ENCODE measurements at regions not wholly inside any gene's neighbourhood (a gene's known extent, or its start where the extent isn't known, plus 50 kb on each side); places are given as distances from the start of the nearest gene placed in this dataset.

DNA sequence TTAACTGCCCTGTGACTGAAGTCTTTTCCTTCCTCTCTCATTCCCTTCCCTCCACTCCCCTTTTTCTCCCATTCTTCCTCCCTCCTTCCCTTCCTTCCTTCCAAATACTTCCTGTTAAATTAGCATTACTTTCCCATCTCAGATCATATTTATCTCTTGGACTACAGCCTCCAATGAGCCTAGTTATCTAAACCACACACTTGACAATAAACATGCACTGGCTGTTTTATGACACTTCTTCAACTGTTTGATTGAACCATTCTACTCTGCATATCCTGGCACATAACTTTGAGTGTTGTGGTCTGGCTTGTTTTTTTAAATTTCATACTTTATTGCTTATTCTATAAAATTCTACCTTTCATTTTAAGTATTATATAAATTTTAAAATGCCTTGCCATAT is 1860.8 kb upstream of the LRRTM1 start:
- TF ChIP-seq EP300 (IDR thresholded peaks at IDR 0.05; ENCODE audit: borderline replicate concordance in 1 of 2, control insufficient read depth in 1 of 2, low read depth in 2 of 2, low read length in 2 of 2) (no peak), SMC3 (IDR thresholded peaks at IDR 0.05; ENCODE audit: borderline replicate concordance, low read length) (no peak), ZNF274 (IDR thresholded peaks at IDR 0.05; ENCODE audit: insufficient read depth, insufficient read length) (no peak), FOS (IDR thresholded peaks at IDR 0.05; ENCODE audit: borderline replicate concordance, extremely low read depth, insufficient read length) (no peak), BHLHE40 (IDR thresholded peaks at IDR 0.05; ENCODE audit: borderline replicate concordance in 1 of 2, low read depth in 2 of 2, low read length in 1 of 2) (no peak), HDGF (IDR thresholded peaks at IDR 0.05) (no peak), ZNF687 (IDR thresholded peaks at IDR 0.05) (no peak), ZZZ3 (IDR thresholded peaks at IDR 0.05; ENCODE audit: control insufficient read depth, insufficient read length, low read depth) (no peak), GATAD2B (conservative IDR thresholded peaks at IDR 0.05; ENCODE audit: low read depth) (no peak)
- TF ChIP-seq, protein P1, sequence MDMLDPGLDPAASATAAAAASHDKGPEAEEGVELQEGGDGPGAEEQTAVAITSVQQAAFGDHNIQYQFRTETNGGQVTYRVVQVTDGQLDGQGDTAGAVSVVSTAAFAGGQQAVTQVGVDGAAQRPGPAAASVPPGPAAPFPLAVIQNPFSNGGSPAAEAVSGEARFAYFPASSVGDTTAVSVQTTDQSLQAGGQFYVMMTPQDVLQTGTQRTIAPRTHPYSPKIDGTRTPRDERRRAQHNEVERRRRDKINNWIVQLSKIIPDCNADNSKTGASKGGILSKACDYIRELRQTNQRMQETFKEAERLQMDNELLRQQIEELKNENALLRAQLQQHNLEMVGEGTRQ (IDR thresholded peaks at IDR 0.05; ENCODE audit: borderline replicate concordance, low read depth, low read length) = no peak
- TF ChIP-seq, protein P2, sequence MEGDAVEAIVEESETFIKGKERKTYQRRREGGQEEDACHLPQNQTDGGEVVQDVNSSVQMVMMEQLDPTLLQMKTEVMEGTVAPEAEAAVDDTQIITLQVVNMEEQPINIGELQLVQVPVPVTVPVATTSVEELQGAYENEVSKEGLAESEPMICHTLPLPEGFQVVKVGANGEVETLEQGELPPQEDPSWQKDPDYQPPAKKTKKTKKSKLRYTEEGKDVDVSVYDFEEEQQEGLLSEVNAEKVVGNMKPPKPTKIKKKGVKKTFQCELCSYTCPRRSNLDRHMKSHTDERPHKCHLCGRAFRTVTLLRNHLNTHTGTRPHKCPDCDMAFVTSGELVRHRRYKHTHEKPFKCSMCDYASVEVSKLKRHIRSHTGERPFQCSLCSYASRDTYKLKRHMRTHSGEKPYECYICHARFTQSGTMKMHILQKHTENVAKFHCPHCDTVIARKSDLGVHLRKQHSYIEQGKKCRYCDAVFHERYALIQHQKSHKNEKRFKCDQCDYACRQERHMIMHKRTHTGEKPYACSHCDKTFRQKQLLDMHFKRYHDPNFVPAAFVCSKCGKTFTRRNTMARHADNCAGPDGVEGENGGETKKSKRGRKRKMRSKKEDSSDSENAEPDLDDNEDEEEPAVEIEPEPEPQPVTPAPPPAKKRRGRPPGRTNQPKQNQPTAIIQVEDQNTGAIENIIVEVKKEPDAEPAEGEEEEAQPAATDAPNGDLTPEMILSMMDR (IDR thresholded peaks at IDR 0.05 in 2 of 3, conservative IDR thresholded peaks at IDR 0.05 in 1 of 3; ENCODE audit: control insufficient read depth in 2 of 3, extremely low read depth in 1 of 3, insufficient read depth in 1 of 3, low read depth in 3 of 3, low read length in 3 of 3) = no peak
